Progenitor cell of endocrine pancreas (in vitro differentiated cells): ENCODE measurements at regions not wholly inside any gene's neighbourhood (a gene's known extent, or its start where the extent isn't known, plus 50 kb on each side); places are given as distances from the start of the nearest gene placed in this dataset.
"Not testable (repeated sequence)": the region's sequence is repeated elsewhere in the genome, so short reads cannot be mapped to it uniquely, and the experiment has no call there.

Source experiments
- DNase-seq: peaks from one replicate; pipeline ENCODE4 v3.0.0; 2021; ENCODE audit warnings: low spot score; ENCODE audit not compliant: unreplicated experiment
- H3K27ac Mint-ChIP-seq: 2 replicates; pipeline ENCODE4 v1.8.0; 2021; ENCODE audit warnings: mild to moderate bottlenecking, moderate library complexity, mixed read lengths
- H3K27me3 Mint-ChIP-seq: 2 replicates; pipeline ENCODE4 v1.8.0; 2021; ENCODE audit warnings: mixed read lengths
- H3K36me3 Mint-ChIP-seq: 2 replicates; pipeline ENCODE4 v1.8.0; 2022; ENCODE audit warnings: mixed read lengths; ENCODE audit not compliant: insufficient read depth
- H3K4me1 Mint-ChIP-seq: 2 replicates; pipeline ENCODE4 v1.8.0; 2021; ENCODE audit warnings: low read depth, mixed read lengths
- H3K4me3 Mint-ChIP-seq: 2 replicates; pipeline ENCODE4 v1.8.0; 2021; ENCODE audit warnings: low read depth, mild to moderate bottlenecking, moderate library complexity, mixed read lengths
- H3K9me3 Mint-ChIP-seq: 2 replicates; pipeline ENCODE4 v1.8.0; 2021; ENCODE audit warnings: low read depth, mixed read lengths
- CTCF ChIP-seq: fragments of 200-600 bp; sonication (generic); IDR thresholded peaks from one replicate; pipeline ENCODE4 v1.5.0; 2021; ENCODE audit warnings: antibody characterized with exemption, mild to moderate bottlenecking; ENCODE audit not compliant: unreplicated experiment

GRCh38 chr22:47617186-47617585 is 854.7 kb downstream of the TBC1D22A start:
- Mint-ChIP-seq H3K4me1 (no peaks in the 10 kb centered on the region), H3K9me3 (no peaks in the 10 kb centered on the region), H3K4me3 (no peak overlapping the region), H3K27ac (no peak overlapping the region), H3K36me3 (no peaks in the 10 kb centered on the region), H3K27me3 (peaks cover 3% of the 10 kb centered on the region)
- no peak for DNase-seq
- TF ChIP-seq CTCF = no peak

GRCh38 chr22:47616396-47617020 is 854.1 kb downstream of the TBC1D22A start:
- H3K4me1 Mint-ChIP-seq = no peaks in the 10 kb centered on the region
- DNase-seq = no peak
- no peaks in the 10 kb centered on the region for H3K36me3 Mint-ChIP-seq
- no peaks in the 10 kb centered on the region for H3K9me3 Mint-ChIP-seq
- peaks cover 3% of the 10 kb centered on the region for H3K27me3 Mint-ChIP-seq
- H3K27ac Mint-ChIP-seq = no peak overlapping the region
- no peak overlapping the region for H3K4me3 Mint-ChIP-seq
- no peak for TF ChIP-seq CTCF

- Mint-ChIP-seq H3K27ac (no peak overlapping the region), H3K27me3 (peaks cover 3% of the 10 kb centered on the region), H3K4me3 (no peak overlapping the region), H3K36me3 (no peaks in the 10 kb centered on the region), H3K4me1 (no peaks in the 10 kb centered on the region), H3K9me3 (peaks cover under 1% of the 10 kb centered on the region)
- no peak for DNase-seq
- TF ChIP-seq CTCF = no peak
Observed at GRCh38 chr22:47615051-47615450, 852.6 kb downstream of the TBC1D22A start.

GRCh38 chr22:47613606-47614350 is 851.3 kb downstream of the TBC1D22A start:
- peaks cover 8% of the 10 kb centered on the region for H3K9me3 Mint-ChIP-seq
- DNase-seq = no peak
- H3K4me3 Mint-ChIP-seq = no peak overlapping the region
- H3K4me1 Mint-ChIP-seq = no peaks in the 10 kb centered on the region
- peaks cover 2% of the 10 kb centered on the region for H3K27me3 Mint-ChIP-seq
- no peak for TF ChIP-seq CTCF
- H3K27ac Mint-ChIP-seq = no peak overlapping the region
- no peaks in the 10 kb centered on the region for H3K36me3 Mint-ChIP-seq

- not testable (repeated sequence) for H3K4me1 Mint-ChIP-seq, H3K27ac Mint-ChIP-seq, DNase-seq, H3K9me3 Mint-ChIP-seq, H3K27me3 Mint-ChIP-seq, H3K4me3 Mint-ChIP-seq, H3K36me3 Mint-ChIP-seq
Observed at GRCh38 chr22:47613181-47613580, 850.7 kb downstream of the TBC1D22A start.
